ENCODE measurements at regions not wholly inside any gene's neighbourhood (a gene's known extent, or its start where the extent isn't known, plus 50 kb on each side); places are given as distances from the start of the nearest gene placed in this dataset.

DNA sequence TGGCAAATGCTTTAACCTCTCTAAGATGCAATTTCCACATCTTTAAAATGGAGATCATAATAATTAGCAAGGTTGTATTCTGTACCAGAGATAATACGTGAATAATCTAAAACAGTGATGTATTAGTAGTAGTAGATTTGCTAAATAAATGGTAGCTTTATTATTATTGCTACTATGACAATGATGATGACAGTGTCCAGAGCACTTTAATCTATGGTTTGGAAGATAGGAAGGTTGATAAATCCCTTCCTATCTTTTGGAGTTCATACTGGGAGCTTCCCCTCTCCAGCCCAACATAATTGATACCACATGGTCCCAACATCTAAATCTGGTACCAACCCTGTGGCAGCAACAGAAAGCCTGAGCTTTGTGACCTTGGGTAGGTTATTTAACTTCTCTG is 267.8 kb downstream of the FAT3 start:
- TF ChIP-seq GABPA (IDR thresholded peaks at IDR 0.05; ENCODE audit: low read depth, low read length) (no peak), GABPA (CRISPR knock-in tag; IDR thresholded peaks at IDR 0.05; ENCODE audit: low read depth) (no peak), ZNF558 (CRISPR knock-in tag; IDR thresholded peaks at IDR 0.05; ENCODE audit: borderline replicate concordance) (no peak)
